ENCODE measurements at regions not wholly inside any gene's neighbourhood (a gene's known extent, or its start where the extent isn't known, plus 50 kb on each side); places are given as distances from the start of the nearest gene placed in this dataset.

DNA sequence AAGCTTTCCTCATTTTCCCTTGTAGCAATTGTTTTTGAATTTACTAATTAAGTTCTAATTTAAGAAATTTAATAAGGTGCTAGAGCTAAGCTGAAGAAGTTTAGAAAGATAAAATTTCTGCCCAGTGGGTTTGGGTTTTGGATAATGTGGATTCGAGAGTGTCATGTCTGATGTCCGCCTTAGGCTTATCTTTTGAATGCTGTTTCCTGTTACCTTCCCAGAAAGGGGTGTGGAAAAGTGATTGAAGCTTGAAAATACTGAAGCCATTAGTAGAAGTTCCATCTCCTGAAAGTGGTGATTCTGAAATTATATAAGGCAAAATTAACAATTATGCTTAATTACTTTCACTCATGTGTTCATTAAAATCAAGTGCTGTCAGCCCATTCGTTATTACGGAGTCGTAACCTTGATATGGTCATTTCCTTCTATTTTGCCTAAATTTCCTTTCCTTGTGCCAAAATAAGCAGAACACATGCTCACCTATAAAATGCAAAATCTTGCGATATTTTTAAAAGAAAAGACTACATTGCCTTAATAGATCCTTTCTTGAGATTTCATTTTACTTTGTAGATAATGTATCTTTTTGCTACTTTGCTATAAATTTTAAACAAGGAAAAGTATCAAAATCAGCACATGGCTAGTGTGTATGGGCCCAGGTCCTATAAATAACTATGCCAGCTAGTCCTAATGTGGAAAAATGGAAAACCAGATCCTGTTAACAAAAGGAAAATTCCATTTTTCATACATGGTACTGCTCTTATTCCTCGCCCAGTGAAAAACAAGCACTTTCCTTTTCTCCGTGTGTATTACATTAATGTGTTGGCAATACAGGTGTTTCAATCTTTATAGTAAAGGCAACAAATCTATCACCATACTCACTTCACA, 97.3 kb downstream of the ICOS start:
- no peak overlapping the region for H3K4me3 ChIP-seq
- no peaks in the 10 kb centered on the region for H3K27me3 ChIP-seq
- DNase-seq (no peak), ATAC-seq (no peak), FAIRE-seq (no peak)
- intact Hi-C loops (cut with DNase I), result no loop called here
- H3K27ac ChIP-seq, result no peak overlapping the region
- H3K4me1 ChIP-seq, result no peaks in the 10 kb centered on the region
- 87 to 93% methylated on average over 8 of the region's 8 CpGs for WGBS, 2 donors
- no peaks in the 10 kb centered on the region for H3K36me3 ChIP-seq
- TF ChIP-seq, protein P1, sequence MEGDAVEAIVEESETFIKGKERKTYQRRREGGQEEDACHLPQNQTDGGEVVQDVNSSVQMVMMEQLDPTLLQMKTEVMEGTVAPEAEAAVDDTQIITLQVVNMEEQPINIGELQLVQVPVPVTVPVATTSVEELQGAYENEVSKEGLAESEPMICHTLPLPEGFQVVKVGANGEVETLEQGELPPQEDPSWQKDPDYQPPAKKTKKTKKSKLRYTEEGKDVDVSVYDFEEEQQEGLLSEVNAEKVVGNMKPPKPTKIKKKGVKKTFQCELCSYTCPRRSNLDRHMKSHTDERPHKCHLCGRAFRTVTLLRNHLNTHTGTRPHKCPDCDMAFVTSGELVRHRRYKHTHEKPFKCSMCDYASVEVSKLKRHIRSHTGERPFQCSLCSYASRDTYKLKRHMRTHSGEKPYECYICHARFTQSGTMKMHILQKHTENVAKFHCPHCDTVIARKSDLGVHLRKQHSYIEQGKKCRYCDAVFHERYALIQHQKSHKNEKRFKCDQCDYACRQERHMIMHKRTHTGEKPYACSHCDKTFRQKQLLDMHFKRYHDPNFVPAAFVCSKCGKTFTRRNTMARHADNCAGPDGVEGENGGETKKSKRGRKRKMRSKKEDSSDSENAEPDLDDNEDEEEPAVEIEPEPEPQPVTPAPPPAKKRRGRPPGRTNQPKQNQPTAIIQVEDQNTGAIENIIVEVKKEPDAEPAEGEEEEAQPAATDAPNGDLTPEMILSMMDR (IDR thresholded peaks at IDR 0.05), result no peak
- no peaks in the 10 kb centered on the region for H3K9me3 ChIP-seq

DNA sequence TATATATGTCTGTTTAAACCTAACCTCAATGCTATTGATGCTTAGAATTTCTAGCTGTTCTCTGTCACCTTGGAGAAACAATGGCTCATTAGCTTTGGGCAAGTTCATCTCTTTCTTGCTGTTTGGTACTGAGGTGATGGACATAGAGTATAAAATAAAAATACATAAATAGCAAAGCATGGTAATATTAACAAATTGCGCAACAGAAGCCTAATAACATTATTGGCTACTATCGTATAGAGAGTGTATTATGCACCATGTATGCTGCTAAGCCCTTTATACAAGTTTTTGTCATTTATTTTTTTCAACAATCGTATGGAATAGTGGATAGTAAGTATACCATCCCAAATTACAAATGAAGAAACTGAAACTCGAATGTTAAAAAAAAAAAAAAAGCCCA, 100.1 kb downstream of the ICOS start:
- Histone ChIP-seq H3K4me1 (peaks cover 0 to 6% (median 3%) of the 10 kb centered on the region in 3 donors), H3K4me3 (no peak overlapping the region), H3K27me3 (no peaks in the 10 kb centered on the region), H3K9me3 (no peaks in the 10 kb centered on the region), H3K36me3 (no peaks in the 10 kb centered on the region), H3K27ac (no peak overlapping the region)
- ATAC-seq, result no peak
- no peak for DNase-seq
- 82 to 92% methylated on average over 4 of the region's 4 CpGs for WGBS, 2 donors
- FAIRE-seq, result no peak
- intact Hi-C loops (cut with DNase I), result no loop called here
- TF ChIP-seq, protein P1 (IDR thresholded peaks at IDR 0.05), result no peak

DNA sequence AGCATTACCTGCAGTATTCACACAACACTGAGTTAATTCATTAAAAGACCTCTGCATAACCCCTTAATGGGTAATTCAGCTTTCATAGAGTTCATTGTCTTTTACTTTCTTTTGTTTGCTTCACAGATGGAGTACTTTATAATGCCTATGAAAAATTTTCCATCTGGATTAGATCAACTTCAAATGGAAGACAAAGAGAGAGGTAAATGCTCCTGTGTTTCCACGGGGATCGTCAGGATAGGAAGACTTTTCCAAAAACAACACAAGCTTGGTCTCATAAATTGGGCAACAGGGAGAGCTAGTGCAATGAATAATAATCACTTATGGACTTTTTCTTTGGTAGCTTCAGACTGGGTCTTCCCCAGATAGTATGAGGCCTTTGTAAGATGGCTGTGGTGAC, 100.7 kb downstream of the ICOS start:
- H3K4me1 ChIP-seq, result peaks cover 0 to 6% (median 3%) of the 10 kb centered on the region in 3 donors
- H3K4me3 ChIP-seq, result no peak overlapping the region
- no peaks in the 10 kb centered on the region for H3K9me3 ChIP-seq
- intact Hi-C loops (cut with DNase I), result no loop called here
- ATAC-seq (no peak), DNase-seq (no peak), FAIRE-seq (no peak)
- H3K27me3 ChIP-seq, result no peaks in the 10 kb centered on the region
- no peak overlapping the region for H3K27ac ChIP-seq
- TF ChIP-seq, protein P1 (IDR thresholded peaks at IDR 0.05), result no peak
- no peaks in the 10 kb centered on the region for H3K36me3 ChIP-seq
- 87% methylated on average over 2 of the region's 2 CpGs for WGBS, 2 donors

DNA sequence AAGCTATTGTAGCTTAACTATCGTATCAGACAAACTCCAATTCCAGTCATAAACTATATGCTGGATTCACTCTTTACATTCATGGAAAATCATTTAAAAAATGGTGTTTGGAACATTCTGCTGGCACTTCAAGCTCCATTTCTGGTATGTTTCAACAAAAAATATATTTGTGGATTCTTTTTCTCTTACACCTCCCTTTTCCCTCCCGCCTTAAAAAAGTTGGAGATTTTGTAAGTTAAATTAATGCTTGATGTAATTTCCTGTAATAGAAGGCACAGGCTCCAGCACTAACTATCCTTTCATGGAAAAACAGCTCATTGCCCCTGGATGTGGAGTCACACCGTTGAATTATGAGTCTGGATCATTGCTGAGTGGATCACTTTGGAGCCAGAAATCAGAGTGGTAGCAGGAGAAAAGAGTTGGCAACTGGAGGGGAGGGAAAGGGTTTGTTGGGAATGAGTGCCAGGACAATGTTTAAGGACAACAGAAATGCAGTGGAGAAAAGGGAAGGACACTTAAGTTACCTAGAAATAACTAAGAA, 102.8 kb downstream of the ICOS start:
- no peak overlapping the region for H3K4me3 ChIP-seq
- 70 to 80% methylated on average over 3 of the region's 3 CpGs for WGBS, 2 donors
- no peaks in the 10 kb centered on the region for H3K9me3 ChIP-seq
- no peak for DNase-seq
- ATAC-seq, result no peak
- no peak for FAIRE-seq
- no peaks in the 10 kb centered on the region for H3K27me3 ChIP-seq
- intact Hi-C loops (cut with DNase I), result no loop called here
- no peaks in the 10 kb centered on the region for H3K36me3 ChIP-seq
- peaks cover 0 to 6% (median 3%) of the 10 kb centered on the region in 3 donors for H3K4me1 ChIP-seq
- H3K27ac ChIP-seq, result no peak overlapping the region
- TF ChIP-seq, protein P1 (IDR thresholded peaks at IDR 0.05), result no peak

DNA sequence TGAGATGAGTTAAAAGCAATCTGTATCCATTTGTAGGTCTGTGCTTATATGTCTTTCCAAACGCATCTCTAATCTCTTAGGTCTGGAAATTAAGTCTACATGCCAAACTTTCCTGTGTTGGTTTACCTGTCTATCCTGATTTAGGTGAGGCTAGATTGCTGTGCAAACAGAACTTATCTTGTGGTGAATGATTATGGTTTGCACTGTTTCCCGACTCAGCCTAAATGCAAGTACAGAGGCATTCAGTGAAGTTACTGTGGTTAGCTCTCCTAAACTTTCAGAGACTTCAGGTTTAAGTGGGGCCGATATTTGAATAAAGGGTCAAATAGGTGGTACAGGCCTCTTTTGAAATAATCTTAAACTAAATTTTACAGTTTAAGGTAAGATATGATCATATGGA, 103.5 kb downstream of the ICOS start:
- ATAC-seq, result peak in 2 of 4 donors; percentile 36 to 53
- WGBS, 2 donors, result 9 to 17% methylated on average over 3 of the region's 3 CpGs

More for the DNA sequence above, 103.5 kb downstream of the ICOS start:
- Histone ChIP-seq H3K27ac (no peak overlapping the region), H3K4me3 (no peak overlapping the region), H3K9me3 (no peaks in the 10 kb centered on the region), H3K4me1 (peaks cover 0 to 6% (median 3%) of the 10 kb centered on the region in 3 donors), H3K36me3 (no peaks in the 10 kb centered on the region), H3K27me3 (no peaks in the 10 kb centered on the region)
- FAIRE-seq (no peak), DNase-seq (no peak)
- intact Hi-C loops (cut with DNase I), result no loop called here
- TF ChIP-seq, protein P1 (IDR thresholded peaks at IDR 0.05), result no peak

All from pancreas (tissue), 10 donors.